GM19043 (cell line): ENCODE measurements at regions not wholly inside any gene's neighbourhood (a gene's known extent, or its start where the extent isn't known, plus 50 kb on each side); places are given as distances from the start of the nearest gene placed in this dataset.

Experiments
- ATAC-seq: cut with Tn5 transposase; IDR thresholded peaks from one replicate; pipeline ENCODE4 v1.9.1; 2021; ENCODE audit warnings: low read depth; ENCODE audit not compliant: unreplicated experiment

DNA sequence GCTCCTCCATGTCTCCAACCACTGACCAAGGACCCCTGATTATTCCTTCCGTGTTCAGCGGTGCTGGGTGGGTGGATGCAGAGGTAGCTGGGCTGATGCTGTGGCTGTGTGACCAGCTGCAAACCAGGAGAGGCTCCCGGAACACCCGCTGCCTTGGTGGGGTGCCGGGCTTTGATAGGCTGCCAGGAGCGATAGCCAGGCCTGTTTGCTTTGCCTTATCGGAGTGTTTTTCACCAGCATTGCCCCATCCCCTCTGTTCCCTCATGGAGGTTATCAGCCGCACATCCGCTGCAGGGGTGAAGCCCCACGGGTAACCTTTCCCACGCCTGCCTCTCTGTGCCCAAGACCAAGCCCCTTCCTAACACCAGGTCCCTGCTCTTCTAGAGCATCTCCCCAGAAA is 354.3 kb downstream of the C16orf95 start:
- ATAC-seq, result no peak

DNA sequence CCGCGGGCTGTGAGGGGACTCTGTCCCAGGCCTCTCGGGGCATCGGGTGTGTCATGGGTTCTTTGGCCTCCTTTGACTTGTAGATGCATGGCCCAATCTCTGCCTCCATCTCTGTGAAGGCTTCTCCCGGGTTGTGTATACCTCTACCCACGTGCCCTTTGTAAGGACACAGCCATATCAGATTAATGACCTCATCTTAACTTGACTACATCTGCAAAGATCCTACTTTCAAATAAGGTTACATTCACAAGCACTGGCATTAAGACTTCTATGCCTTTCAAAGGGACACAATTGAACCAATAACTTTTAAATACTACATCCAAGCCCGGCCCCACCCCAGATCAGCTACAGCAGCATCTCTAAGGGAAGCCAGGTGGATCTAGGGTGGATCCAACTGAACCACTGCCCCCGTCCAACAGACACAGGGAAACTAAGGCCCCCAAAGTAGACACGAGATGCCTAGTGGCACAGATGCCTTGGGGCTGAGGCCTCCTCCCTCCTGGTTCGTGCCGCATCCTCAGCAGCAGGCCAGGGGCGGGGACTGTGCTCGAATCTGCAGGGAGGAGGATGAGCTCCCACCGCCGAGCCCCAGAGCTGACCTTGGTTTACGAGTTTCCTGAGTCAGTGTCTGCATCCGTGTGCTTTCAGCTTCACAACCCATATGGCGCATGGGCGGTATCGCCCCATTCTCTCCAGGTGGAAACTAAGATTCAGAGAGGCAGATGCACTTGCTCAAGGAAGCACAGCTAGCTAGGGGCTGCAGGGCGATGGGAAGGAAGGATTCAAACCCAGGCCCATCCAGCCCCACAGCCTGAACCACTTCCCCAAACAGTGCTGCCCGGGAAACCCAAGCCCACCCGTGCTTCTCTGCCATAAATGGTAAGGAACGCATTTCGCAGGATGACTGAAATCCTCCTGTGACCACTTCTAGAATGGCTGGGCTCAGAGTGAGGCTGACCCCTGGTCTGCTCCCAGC is 353.3 kb downstream of the C16orf95 start:
- ATAC-seq, result no peak

DNA sequence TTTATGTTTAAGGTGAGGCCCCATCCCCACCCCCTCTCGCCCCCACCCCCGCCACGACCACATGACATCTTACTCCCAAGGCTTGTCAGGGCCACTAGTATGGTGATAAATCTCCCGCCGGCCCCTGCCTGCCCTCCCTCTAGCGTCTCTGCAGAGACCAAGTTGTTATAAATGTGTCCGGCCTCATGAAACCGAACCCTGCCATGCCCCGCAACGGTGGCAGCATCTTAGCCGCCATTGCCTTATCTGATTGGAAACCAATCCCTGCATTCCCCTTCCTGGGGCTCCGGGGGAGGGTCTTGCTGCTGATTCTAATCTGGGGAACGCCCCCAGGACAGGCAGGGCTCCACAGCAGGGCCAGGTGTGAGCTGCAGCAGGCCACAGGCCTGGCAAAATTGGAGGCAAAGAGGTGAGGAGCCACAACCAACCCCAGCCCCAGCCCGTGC is 352.4 kb downstream of the C16orf95 start:
- ATAC-seq, result no peak

DNA sequence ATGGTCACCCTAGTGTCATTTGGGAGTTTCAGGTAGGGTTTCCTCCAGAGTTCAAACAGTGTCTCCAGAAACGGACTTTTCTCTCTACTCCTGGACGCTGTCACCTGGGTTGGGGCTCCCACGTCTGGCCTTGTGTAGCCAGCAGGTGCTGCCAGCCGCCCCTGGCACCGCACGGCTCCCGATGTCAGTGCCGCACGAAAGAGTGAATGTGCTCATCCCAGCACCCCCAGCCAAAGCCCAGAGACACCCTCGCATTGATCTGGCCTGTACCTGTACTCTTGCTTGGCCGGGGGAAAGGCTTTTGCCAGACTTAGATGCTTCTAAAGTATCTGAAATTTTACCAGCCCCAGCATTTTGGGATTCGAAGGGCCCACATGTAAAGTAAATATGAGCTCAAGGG is 351.9 kb downstream of the C16orf95 start:
- no peak for ATAC-seq

DNA sequence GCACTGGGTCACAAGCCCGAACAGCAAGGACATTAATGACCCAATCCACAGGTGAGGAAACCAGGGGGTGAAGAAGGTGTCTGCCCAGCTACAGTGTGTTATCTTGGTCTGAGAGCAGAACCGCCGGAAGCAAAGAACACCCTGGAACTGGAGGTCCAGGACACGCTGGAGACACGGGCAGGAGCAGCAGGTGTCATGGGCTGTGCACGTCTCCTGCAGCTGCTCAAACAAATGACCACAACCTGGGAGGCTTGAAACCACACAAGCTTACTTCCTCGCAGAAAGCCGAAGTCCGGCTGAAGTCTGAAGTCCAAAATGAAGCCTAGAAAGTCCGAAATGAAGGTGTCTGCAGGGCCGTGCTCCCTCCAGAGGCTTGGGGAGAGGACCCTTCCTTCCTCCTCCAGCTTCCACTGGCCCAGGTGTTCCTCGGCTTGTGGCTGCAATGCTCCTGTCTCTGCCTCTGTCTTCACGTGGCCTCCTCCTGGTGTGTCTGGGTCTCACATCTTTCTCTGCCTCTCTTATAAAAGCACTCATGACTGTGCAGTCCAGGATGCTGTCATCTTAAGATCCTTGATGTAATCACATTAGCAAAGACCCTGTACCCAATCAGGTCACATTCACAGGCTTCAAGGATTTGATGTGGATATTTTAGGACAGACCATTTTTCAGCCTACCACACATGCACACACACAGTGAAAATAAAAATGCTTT is 351.2 kb downstream of the C16orf95 start:
- ATAC-seq, result no peak

DNA sequence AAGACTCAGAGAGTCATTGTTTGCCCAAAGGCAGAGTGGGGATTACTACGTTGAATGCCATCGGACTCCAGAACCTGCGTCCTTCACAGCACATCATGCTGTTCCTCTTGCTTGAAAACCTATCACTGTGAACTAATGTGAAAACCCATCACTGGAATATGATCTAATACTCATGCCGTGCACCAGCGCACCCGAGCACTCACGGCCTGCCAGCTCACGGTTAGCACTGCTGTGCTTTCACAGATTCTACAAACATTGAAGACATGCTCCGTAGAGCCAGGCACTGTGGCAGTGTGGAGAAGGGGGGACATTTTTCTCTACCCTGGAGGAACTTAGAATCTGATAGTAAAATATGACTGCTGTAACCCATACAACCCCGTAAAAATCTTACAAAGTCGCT is 350.4 kb downstream of the C16orf95 start:
- ATAC-seq, result no peak

DNA sequence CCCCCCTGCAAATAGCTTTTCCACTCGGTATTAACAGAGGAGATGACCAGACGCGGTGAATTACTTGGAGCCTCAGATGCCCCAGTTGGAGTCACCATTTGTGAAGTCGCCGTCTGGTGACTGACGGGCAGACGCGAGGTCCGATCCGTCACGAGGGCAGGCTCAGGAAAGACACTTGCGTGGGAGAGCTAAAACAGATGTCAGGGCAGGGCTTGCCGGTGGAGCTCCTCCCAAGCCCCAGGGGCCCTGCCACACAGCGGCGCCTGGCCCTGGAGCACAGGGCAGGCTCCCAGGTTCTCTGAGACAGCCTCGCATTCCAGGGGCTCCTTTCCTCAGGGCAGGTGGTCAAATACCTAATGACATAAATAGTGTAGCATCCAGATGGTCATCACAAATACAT is 348.3 kb downstream of the C16orf95 start:
- no peak for ATAC-seq

DNA sequence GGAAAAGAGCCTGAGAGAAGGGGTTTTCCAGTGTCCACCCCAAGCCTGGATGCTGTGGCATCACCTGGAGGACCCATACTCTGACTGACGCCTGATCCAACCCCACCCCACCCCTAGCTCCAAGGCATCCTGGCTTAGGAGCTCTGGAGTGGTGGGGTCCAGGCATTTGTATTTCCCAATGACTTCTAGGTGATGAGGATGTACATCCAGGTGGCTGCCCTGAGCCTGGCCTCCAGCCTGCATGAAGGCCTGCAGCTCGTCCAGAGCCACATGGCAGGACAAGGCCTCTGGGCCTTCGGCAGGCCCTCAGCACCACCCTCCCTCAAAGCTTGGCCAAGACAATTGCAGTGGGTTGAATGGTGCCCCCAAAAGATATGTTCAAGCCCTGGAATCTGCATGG is 347.5 kb downstream of the C16orf95 start:
- ATAC-seq, result no peak

DNA sequence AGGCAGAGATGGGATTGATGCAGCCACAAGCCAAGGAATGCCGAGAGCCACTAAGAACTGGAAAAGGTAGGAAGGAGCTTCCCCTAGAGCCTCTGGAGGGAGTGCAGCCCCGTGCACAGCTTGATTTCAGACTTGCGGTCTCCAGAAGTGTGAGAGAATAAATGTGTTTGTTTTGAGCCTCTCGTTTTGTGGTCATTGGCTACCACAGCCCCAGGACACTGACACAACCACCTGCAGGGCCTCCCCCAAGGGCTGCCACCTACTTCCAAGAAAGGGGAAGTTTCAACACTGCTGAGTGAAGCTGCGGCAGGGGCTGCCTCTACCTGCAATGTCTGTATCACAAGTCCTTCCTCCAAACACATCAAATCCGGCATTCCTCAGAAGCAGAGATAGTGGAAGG is 346.9 kb downstream of the C16orf95 start:
- no peak for ATAC-seq

DNA sequence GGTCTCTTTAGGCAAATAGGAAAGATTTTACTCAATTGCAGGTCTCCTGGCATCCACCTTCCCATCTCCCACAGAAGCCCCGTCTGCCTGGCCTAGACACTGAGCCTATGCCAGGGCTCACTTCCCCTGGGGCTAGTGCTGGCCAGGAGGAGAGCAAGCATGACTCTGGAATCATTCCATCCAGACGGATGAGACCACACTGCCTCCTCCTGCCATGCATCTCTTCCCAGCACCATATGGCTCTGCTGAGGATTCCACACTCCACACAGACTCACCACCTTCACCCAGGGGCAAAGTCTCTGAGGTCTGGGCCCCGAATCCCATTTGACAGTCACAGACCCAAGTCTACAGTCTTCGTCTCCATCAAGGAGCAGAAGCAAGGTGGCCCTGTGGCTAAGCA is 346.5 kb downstream of the C16orf95 start:
- no peak for ATAC-seq

DNA sequence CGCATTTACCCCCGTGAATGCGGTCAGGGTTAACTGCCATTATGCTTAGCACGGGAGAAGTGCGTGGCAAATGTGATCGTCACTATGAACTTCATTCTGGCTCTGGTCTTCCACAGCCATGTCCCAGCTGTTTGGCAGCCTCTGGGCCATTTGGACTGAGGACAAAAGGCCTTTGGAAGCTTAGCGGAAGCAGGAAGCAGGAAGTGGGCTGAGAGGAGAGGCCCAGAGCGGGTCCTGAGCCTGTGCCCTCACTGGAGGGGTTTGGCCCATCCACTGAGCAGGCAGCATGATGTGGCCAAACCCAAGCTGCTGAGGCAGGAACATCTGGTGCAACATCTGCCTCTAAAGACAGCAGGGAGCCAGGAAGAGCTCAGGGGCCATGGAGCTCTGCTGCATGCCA is 345.9 kb downstream of the C16orf95 start:
- no peak for ATAC-seq

DNA sequence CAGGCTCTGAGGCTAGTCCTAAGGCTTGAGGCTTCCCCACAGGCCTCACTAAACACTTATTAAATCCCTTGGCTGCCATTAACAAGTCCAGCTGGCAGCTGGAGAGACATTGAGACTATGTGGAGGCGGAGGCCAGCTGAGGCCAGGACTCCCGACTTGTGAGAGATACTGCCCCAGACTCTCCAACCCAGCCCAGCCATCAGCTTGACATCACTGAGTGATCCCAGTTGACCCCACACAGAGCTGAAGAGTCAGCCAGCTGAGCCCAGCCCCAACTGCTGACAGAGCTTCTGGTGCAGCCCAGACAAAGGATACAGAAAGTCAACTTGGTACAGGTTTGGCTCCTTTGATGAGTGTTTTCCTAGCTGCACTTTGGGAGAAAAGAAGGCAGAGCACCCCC is 343.1 kb downstream of the C16orf95 start:
- no peak for ATAC-seq

DNA sequence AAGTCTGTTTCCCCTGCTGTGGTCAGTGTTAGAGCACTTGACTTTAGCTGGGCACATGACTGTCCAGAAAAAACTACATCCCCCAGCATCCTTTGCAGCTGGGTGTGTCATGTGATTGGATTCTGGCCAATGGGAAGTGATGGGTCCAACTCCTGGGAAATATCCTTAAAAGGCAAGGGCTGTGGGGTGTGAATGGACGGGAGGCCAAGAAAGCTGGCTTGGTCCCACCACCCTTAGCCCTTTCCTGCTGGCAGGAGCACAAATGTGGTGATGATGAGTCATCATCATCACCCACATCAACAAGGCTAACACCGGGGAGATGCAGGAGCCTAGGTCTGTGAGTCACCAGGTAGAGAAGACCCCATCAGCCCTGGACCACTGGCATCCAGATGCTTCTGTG is 341.7 kb downstream of the C16orf95 start:
- no peak for ATAC-seq

DNA sequence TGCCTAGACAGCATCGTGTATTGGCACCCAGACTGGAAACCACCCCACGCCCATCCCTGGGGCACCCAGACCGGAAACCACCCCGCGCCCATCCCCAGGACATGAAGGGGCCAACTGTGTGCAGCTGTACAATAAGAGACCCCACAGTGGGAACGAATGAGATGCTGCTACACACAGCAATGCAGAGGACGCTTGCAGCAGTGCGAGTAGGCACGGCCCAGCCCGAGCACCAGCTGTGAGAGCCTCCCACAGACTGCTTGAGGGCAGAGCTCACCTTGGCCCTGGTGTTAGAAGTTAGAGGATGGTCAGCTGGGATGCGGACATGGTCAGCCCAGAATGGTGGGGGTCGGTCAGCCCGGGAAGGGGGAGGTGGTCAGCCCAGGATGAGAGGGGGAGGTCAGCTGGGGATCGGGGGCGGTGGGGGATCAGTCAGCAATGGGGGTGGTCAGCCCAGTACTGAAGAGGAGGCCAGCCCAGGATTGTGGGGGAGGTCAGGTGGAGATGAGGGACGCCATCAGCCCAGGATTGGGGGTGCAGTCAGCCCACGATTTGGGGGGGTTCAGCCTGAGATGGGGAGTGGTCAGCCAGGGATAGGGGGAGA is 340.0 kb downstream of the C16orf95 start:
- ATAC-seq, result no peak

DNA sequence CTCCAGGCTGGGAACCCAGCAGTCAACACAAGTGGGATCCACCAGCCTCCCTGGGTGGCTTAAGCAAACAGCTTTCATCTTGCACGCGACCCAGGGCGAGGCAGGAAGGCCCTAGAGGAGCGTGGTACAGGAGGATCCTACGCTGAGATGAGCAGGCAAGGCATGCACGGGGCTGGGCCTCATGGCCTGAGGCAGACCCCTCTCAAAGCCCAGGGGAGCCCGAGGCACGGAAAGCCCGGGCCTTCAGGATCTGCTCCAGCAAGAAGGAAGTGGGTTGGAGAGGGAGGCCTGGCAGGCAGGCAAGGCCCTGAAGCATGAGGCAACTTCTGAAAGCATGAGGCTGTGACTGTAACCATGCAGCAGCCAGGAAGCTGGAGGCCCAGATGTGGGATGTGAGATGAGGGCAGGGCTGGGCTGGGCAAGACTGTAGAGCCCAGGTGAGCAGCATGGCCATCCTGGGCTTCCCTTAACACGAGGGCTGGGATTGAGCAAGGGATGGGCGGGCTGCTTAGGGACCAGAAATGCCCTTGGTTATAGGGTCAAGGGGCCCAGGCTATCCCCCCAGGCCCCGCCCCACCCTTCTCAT is 338.7 kb downstream of the C16orf95 start:
- no peak for ATAC-seq

DNA sequence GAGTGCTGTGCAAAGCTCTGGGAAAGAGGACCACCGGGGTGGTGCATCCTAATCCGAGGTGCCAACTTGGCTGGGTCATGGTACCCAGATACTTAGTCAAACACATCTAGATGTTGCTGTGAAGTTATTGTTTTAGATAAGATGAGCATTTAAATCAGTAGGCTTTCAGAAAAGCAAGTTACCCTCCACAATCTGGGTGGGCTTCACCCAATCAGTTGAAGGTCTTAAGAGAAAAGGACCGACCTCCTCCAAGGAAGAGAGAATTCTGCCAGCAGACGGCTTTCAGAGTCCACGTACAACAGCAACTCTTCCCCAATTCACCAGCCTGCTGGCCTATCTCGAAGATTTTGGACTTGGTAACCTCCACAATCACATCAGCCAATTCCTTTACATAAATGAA is 338.1 kb downstream of the C16orf95 start:
- no peak for ATAC-seq

DNA sequence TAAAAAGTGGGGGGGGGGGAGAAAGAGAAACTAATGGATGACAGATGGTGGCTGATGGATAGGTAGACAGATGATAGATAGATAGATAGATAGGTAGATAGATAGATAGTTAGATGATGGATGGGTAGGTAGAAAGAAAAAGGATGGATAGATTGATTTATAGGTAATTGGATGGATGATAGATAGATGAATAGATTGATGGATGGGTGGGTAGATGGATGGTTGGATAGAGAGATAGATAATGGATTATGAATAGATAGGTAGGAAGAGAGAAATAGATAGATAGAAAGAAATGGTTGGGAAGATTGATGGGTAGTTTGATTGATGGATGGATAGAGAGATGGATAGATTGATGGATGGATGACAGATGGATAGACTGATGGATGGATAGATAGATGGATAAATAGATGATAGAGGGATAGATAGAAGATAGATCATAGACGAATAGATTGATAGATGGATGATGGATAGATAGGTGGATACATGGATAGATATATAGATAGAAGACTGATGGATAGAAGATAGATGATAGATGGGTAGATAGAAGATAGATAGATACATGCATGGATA is 337.1 kb downstream of the C16orf95 start:
- ATAC-seq, result no peak

DNA sequence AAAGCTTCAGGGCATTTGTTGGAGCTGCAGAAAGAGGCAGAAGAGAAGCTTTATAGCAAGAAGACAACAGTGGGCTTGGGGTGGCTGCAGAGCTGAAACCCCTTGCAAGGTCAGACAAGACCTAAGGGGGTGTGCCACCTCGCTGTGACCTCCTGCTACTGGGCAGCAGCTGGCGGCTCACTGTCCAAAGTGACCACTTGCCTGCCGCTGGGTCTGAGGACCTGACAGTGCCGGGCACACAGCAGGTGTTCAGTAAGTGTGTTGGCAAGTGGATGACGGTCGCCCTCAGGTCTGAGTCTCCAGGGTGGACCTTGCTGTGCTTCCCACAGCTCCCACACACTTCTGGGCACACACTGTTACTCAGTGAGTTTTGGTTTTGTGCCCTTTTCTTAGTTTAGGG is 336.5 kb downstream of the C16orf95 start:
- no peak for ATAC-seq

DNA sequence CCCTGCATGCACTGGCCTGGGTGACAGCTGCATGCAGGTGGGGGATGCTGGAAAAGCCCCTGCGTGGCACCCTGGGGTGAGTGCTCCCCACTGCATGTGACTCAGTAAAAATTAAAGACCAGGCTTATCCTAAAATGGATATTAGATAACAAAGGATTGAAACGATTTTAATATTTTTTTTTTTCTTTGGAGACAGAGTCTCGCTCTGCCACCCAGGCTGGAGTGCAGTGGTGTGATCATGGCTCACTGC is 334.9 kb downstream of the C16orf95 start:
- ATAC-seq, result no peak

DNA sequence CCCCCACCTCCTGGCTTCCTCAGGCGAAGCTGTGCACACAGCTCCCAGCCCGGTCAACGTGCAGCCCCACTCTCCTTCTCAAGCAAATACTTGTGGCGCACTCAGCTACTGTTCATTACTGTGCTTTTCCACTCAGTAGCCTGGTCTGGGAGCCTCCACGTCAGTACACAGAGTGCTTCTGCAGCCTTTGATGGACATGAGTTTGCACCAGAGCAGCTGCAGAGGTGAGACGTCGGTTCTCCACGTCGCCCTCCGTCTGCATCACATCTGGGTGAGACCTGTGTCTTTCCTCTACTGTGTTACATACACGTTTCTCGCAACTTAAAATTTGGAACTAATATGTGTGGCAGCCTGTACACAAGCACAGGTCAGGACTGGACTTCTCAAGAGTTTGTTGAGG is 334.3 kb downstream of the C16orf95 start:
- ATAC-seq, result no peak

DNA sequence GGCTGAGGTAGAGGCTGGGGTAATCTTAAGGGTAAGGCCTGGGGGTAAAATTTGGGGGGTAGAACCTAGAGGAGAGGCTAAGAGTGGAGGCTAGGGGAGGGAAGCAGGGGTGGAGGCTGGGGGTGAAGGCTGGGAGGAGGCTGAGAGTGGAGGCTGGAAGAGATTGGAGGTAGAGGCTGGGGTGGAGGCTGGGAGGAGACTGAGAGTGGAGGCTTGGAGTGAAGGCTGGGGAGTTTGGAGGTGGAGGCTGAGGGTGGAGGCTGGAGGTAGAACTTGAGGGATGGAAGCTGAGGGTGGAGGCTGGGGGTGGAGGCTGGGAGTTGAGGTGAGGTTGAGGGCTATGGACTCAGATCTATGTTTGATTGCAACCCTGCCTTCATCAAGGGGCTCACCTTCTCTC is 333.6 kb downstream of the C16orf95 start:
- no peak for ATAC-seq
